ENCODE measurements at regions not wholly inside any gene's neighbourhood (a gene's known extent, or its start where the extent isn't known, plus 50 kb on each side); places are given as distances from the start of the nearest gene placed in this dataset.

- TF ChIP-seq CTCF (conservative IDR thresholded peaks at IDR 0.05 in 1 of 2, IDR thresholded peaks at IDR 0.05 in 1 of 2; ENCODE audit: low read depth in 1 of 2, low read length in 2 of 2) (no peak), EZH2 (IDR thresholded peaks at IDR 0.05; ENCODE audit: low read length, missing control alignments) (no peak)
Measured at GRCh38 chr13:29936956-29937355, 86.5 kb upstream of the UBL3 start.

Measured in fibroblast of lung (primary cell).